K562 (cell line): ENCODE measurements at regions not wholly inside any gene's neighbourhood (a gene's known extent, or its start where the extent isn't known, plus 50 kb on each side); places are given as distances from the start of the nearest gene placed in this dataset.

Source experiments
- FIP1L1 ChIP-seq: fragments of 200-400 bp; formaldehyde crosslinking; IDR thresholded peaks from 2 replicates; pipeline ENCODE4 v1.6.1; 2018; ENCODE audit warnings: mild to moderate bottlenecking, low read depth, low read length; ENCODE audit not compliant: poor library complexity, severe bottlenecking
- KAT2B ChIP-seq: IDR thresholded peaks from one replicate; pipeline ENCODE4 v1.6.1; 2012; ENCODE audit warnings: low read depth, mild to moderate bottlenecking, control low read depth, inconsistent platforms, low read length, moderate library complexity
- MTA1 ChIP-seq: fragments of 450-650 bp; IDR thresholded peaks from 2 replicates; pipeline ENCODE4 v1.6.1; 2017; ENCODE audit warnings: borderline replicate concordance
- PML ChIP-seq: IDR thresholded peaks from 2 replicates; pipeline ENCODE4 v1.6.1; 2012; ENCODE audit warnings: low read length, inconsistent platforms
- ZNF586 ChIP-seq: fragments of 450-650 bp; formaldehyde crosslinking; conservative IDR thresholded peaks from 2 replicates; pipeline ENCODE4 v1.4.0; 2020; ENCODE audit warnings: mild to moderate bottlenecking, moderate library complexity
- ZNF609 ChIP-seq: sonication (generic); formaldehyde crosslinking; IDR thresholded peaks from 2 replicates; pipeline ENCODE4 v1.8.1; 2023; ENCODE audit warnings: missing genetic modification reagents, mild to moderate bottlenecking, borderline replicate concordance
- ZSCAN29 ChIP-seq: fragments of 450-650 bp; IDR thresholded peaks from 2 replicates; pipeline ENCODE4 v1.6.1; 2017
- TF ChIP-seq, protein P1 (sequence below): fragments of 250-450 bp; sonication (Bioruptor Pico); IDR thresholded peaks from 2 replicates; pipeline ENCODE4 v1.4.0; 2020
- TF ChIP-seq, protein P2 (sequence below): sonication (generic); formaldehyde crosslinking; IDR thresholded peaks from 2 replicates; pipeline ENCODE4 v1.8.1; 2022; ENCODE audit warnings: missing genetic modification reagents
- TF ChIP-seq, protein P3 (sequence below): fragments of 250-450 bp; sonication (Bioruptor Pico); IDR thresholded peaks from 2 replicates; pipeline ENCODE4 v1.8.0; 2022; ENCODE audit warnings: inconsistent platforms, mild to moderate bottlenecking, moderate library complexity, borderline replicate concordance

DNA sequence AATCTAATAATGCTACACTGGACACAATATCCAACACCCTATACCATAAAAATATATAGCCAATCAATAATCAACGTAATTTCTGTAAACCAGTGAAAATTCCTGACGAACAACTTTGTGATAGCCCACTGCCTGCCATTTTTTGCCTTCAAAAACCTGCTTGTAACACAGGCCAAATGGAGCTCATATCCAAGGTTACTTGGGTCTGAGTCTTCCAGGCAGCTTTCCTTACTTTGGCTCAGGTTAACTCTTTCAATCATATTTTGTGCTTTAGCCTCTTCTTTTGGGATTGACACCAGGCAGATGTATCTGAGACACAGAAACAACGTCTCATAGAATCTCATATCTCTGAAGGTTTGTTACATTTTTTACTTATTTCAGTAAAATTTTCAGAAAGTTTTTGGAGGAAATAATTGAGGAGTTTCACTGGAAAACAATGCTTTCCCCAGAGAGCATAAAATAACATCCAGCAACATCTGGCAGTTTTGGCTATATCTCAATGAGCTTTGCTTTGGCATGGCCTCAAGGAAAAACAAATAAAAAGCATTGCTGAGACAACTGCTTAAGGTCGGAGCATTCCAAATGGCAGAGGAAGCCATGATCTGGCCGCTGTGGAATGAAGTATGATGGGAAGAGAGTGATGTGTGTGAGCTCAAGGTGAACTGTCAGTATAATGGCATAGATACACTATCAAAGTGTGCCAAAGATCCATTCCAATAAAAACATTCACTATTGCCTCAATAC, 162.9 kb upstream of the SPIN4 start (continued):
- TF ChIP-seq, protein P1, sequence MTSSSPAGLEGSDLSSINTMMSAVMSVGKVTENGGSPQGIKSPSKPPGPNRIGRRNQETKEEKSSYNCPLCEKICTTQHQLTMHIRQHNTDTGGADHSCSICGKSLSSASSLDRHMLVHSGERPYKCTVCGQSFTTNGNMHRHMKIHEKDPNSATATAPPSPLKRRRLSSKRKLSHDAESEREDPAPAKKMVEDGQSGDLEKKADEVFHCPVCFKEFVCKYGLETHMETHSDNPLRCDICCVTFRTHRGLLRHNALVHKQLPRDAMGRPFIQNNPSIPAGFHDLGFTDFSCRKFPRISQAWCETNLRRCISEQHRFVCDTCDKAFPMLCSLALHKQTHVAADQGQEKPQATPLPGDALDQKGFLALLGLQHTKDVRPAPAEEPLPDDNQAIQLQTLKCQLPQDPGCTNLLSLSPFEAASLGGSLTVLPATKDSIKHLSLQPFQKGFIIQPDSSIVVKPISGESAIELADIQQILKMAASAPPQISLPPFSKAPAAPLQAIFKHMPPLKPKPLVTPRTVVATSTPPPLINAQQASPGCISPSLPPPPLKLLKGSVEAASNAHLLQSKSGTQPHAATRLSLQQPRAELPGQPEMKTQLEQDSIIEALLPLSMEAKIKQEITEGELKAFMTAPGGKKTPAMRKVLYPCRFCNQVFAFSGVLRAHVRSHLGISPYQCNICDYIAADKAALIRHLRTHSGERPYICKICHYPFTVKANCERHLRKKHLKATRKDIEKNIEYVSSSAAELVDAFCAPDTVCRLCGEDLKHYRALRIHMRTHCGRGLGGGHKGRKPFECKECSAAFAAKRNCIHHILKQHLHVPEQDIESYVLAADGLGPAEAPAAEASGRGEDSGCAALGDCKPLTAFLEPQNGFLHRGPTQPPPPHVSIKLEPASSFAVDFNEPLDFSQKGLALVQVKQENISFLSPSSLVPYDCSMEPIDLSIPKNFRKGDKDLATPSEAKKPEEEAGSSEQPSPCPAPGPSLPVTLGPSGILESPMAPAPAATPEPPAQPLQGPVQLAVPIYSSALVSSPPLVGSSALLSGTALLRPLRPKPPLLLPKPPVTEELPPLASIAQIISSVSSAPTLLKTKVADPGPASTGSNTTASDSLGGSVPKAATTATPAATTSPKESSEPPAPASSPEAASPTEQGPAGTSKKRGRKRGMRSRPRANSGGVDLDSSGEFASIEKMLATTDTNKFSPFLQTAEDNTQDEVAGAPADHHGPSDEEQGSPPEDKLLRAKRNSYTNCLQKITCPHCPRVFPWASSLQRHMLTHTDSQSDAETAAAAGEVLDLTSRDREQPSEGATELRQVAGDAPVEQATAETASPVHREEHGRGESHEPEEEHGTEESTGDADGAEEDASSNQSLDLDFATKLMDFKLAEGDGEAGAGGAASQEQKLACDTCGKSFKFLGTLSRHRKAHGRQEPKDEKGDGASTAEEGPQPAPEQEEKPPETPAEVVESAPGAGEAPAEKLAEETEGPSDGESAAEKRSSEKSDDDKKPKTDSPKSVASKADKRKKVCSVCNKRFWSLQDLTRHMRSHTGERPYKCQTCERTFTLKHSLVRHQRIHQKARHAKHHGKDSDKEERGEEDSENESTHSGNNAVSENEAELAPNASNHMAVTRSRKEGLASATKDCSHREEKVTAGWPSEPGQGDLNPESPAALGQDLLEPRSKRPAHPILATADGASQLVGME (CRISPR knock-in tag): no peak
- TF ChIP-seq, protein P2, sequence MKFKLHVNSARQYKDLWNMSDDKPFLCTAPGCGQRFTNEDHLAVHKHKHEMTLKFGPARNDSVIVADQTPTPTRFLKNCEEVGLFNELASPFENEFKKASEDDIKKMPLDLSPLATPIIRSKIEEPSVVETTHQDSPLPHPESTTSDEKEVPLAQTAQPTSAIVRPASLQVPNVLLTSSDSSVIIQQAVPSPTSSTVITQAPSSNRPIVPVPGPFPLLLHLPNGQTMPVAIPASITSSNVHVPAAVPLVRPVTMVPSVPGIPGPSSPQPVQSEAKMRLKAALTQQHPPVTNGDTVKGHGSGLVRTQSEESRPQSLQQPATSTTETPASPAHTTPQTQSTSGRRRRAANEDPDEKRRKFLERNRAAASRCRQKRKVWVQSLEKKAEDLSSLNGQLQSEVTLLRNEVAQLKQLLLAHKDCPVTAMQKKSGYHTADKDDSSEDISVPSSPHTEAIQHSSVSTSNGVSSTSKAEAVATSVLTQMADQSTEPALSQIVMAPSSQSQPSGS: no peak
- TF ChIP-seq ZNF586 (CRISPR knock-in tag) (no peak), KAT2B (no peak), PML (no peak), ZSCAN29 (no peak), FIP1L1 (no peak), MTA1 (no peak), ZNF609 (CRISPR knock-in tag) (no peak)
- TF ChIP-seq, protein P3, sequence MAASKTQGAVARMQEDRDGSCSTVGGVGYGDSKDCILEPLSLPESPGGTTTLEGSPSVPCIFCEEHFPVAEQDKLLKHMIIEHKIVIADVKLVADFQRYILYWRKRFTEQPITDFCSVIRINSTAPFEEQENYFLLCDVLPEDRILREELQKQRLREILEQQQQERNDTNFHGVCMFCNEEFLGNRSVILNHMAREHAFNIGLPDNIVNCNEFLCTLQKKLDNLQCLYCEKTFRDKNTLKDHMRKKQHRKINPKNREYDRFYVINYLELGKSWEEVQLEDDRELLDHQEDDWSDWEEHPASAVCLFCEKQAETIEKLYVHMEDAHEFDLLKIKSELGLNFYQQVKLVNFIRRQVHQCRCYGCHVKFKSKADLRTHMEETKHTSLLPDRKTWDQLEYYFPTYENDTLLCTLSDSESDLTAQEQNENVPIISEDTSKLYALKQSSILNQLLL (CRISPR knock-in tag): no peak
